GM20000 (cell line): ENCODE measurements at regions not wholly inside any gene's neighbourhood (a gene's known extent, or its start where the extent isn't known, plus 50 kb on each side); places are given as distances from the start of the nearest gene placed in this dataset.

Source experiments
- DNase-seq: peaks from one replicate; pipeline ENCODE4 v3.0.0; 2012; ENCODE audit warnings: low spot score
- CTCF ChIP-seq: IDR thresholded peaks from 2 replicates; pipeline ENCODE4 v1.5.1; 2012; ENCODE audit warnings: mild to moderate bottlenecking, control low read depth; ENCODE audit errors: extremely low read depth, missing control alignments

GRCh38 chr4:136670265-136670664 lies 862.0 kb downstream of the PCDH18 start:
- no peak for DNase-seq
- no peak for TF ChIP-seq CTCF

GRCh38 chr4:136664988-136665387 lies 867.3 kb downstream of the PCDH18 start:
- TF ChIP-seq CTCF, result no peak
- no peak for DNase-seq

DNA sequence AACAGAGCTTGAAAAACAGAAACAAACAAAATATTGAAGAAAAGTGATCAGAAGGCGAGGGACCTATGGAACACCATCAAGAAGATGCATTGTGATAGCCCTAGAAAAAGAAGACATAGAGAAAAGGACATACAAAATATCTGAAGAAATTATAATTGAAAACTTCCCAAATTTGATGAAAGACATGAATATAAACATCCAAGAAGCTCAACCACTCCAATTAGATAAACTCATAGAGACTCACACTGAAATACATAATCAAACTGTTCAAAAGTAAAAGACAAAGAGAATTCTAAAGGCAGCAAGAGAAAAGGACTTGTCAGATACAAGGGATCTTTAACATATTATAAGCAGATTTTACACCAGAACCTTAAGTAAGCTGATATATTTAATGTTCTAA lies 869.8 kb downstream of the PCDH18 start:
- TF ChIP-seq CTCF, result no peak
- DNase-seq, result no peak

DNA sequence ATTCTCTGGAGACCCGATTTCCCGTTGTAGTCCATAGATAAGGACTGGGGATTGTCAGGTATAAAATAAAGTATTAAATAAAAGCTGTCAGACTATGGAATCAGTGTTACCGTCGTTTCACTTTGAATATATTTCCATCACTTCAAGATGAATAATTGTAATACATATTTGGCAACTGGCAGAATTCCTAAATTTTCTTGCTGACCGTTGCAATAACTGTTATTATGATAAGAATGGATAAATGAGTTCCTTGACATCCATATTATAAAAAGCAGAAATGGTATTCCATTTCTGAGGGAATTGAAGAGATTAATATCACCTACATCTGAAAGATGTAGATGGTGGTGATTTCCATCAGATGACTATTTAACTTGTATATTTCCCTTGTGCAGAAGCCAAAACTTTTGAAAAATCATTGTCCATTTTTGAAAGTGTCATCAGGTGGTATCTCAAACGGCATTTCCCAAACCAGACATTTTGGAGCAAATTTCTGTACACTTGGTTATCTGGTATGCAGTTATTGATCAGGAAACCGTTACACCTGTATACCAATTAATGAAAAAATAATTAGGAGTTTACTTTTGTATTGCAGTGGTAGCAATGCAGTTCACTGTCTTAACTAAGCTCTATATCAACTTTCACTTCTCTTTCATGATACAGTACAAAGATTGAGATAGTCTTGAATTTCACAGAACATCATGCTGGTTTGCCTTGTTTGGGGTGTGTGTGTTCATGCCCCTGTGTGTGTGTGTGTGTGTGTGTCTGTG lies 878.5 kb downstream of the PCDH18 start:
- no peak for DNase-seq
- TF ChIP-seq CTCF, result no peak

GRCh38 chr4:136651932-136652331 lies 880.4 kb downstream of the PCDH18 start:
- DNase-seq, result no peak
- no peak for TF ChIP-seq CTCF

DNA sequence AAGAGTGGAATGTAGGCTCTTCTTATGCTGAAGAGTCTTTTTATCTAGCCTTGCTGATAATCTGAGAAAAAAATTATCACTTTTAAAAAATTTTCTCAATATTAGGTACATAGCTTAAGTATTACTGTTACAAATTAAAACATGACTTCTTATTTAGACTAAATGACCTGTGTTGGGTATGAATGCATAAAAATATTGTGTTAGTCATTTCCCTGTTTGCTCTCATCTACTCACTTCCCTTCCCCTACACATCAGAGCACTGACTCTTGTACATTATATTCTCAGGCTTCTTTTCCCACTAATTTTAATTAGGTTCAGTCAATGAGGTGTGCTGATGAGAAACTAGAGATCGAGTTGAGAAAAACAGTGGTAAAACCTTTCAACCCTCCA lies 881.0 kb downstream of the PCDH18 start:
- DNase-seq, result no peak
- TF ChIP-seq CTCF, result no peak

GRCh38 chr4:136650541-136651277 lies 881.6 kb downstream of the PCDH18 start:
- no peak for TF ChIP-seq CTCF

More at GRCh38 chr4:136650541-136651277, 881.6 kb downstream of the PCDH18 start:
- no peak for DNase-seq
